ENCODE measurements at regions not wholly inside any gene's neighbourhood (a gene's known extent, or its start where the extent isn't known, plus 50 kb on each side); places are given as distances from the start of the nearest gene placed in this dataset.
"Not testable (repeated sequence)": the region's sequence is repeated elsewhere in the genome, so short reads cannot be mapped to it uniquely, and the experiment has no call there.

DNA sequence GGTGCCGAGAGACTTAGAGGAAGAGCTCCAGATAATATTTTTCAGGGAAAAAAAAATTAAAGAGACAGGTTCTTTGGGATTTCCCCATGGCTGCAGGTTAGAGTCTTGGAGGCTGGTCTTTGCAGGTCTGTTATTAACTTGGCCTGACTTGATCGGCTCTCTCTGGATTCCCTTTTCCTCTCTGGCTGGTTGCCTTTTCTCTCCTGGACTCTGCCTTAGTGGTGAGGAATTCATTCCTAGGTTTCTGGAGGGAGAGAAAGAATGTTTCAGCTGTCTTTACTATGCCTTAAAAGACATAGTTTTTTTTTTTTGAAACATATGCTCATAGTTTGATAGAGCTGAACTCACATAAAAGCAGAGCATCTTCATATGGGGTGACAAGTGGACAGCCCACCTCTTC, 336.3 kb downstream of the BMP4 start:
- H3K27ac ChIP-seq: no peak overlapping the region
- CTCF ChIA-PET: interaction anchor here (0.7 kb wide), 2 partner anchors 557 to 688 kb away, joined by 3 read pairs; no protein-coding TSS in a partner anchor
- no peak for DNase-seq (ENCODE audit: low spot score)
- TF ChIP-seq, protein P1, sequence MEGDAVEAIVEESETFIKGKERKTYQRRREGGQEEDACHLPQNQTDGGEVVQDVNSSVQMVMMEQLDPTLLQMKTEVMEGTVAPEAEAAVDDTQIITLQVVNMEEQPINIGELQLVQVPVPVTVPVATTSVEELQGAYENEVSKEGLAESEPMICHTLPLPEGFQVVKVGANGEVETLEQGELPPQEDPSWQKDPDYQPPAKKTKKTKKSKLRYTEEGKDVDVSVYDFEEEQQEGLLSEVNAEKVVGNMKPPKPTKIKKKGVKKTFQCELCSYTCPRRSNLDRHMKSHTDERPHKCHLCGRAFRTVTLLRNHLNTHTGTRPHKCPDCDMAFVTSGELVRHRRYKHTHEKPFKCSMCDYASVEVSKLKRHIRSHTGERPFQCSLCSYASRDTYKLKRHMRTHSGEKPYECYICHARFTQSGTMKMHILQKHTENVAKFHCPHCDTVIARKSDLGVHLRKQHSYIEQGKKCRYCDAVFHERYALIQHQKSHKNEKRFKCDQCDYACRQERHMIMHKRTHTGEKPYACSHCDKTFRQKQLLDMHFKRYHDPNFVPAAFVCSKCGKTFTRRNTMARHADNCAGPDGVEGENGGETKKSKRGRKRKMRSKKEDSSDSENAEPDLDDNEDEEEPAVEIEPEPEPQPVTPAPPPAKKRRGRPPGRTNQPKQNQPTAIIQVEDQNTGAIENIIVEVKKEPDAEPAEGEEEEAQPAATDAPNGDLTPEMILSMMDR (conservative IDR thresholded peaks at IDR 0.05; ENCODE audit: low read depth): no peak
- POLR2A ChIA-PET (ENCODE audit: low non-redundant PET): no interaction called here

DNA sequence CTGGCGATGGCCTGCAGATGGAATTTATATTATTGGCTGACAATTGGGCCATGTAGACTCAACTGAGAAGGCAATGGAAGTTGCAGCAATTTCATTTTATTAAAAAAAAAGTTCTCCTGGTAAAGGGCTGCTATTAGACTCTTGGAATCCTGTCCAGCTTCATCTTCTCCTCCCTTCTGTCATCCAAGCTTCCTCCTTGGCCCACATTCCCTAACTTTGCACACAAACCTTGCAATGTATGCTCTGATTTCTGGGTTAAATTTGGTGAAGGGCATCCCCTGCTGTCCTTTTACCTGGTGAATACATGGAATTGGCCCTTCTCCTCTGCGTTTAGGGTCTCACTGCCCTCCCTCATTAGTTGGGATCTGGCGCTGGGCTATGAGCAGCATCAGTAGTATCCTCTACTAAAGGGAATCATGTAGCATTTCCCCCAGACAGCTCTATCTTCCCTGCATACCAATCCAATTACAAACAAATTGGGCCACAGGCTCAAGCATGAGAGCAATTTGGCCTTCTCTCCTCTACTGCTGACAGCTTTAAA, 336.9 kb downstream of the BMP4 start:
- peak; percentile 9 for DNase-seq (ENCODE audit: low spot score)
- ChIA-PET CTCF (interaction anchor here (0.7 kb wide), 1 partner anchor 558 kb away, joined by 3 read pairs; no protein-coding TSS in a partner anchor), POLR2A (ENCODE audit: low non-redundant PET) (no interaction called here)
- TF ChIP-seq, protein P1 (conservative IDR thresholded peaks at IDR 0.05; ENCODE audit: low read depth): no peak
- H3K27ac ChIP-seq: no peak overlapping the region

DNA sequence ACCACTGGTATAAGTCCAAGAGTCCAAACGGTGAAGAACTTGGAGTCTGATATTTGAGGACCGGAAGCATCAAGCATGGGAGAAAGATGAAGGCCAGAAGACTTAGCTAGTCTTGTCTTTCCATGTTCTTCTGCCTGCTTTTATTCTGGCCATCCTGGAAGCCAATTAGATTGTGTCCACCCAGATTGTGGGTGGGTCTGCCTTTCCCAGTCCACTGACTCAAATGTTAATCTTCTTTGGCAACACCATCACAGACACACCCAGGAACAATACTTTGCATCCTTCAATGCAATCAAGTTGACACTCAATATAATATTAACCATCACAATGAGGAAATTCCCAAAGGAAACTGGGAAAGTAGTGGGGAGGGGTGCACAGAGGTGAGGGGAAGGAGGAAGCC, 340.1 kb downstream of the BMP4 start:
- H3K27ac ChIP-seq; DNase-seq (ENCODE audit: low spot score); POLR2A ChIA-PET (ENCODE audit: low non-redundant PET); CTCF ChIA-PET: not testable (repeated sequence)

DNA sequence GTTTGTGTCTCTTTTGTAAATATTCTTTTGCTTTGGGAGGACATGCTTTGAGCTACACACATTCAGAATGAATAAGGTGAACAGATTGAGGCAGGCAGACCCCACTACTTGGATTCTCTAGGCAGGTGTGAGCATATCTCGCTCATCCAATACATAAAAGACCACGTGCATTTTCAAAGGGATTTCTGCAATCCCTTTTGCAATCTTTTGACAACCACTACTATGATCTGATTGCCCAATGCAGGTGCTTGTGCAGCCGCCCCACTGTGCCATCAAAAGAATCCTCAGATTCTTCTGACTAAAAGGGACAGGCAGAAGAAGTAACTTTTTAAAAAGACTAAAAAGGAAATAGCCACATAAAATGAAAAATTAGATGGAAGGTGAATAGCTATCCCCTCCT, 341.4 kb downstream of the BMP4 start:
- ChIA-PET CTCF (no interaction called here), POLR2A (ENCODE audit: low non-redundant PET) (no interaction called here)
- H3K27ac ChIP-seq: no peak overlapping the region
- TF ChIP-seq, protein P1 (conservative IDR thresholded peaks at IDR 0.05; ENCODE audit: low read depth): no peak
- DNase-seq (ENCODE audit: low spot score): no peak

DNA sequence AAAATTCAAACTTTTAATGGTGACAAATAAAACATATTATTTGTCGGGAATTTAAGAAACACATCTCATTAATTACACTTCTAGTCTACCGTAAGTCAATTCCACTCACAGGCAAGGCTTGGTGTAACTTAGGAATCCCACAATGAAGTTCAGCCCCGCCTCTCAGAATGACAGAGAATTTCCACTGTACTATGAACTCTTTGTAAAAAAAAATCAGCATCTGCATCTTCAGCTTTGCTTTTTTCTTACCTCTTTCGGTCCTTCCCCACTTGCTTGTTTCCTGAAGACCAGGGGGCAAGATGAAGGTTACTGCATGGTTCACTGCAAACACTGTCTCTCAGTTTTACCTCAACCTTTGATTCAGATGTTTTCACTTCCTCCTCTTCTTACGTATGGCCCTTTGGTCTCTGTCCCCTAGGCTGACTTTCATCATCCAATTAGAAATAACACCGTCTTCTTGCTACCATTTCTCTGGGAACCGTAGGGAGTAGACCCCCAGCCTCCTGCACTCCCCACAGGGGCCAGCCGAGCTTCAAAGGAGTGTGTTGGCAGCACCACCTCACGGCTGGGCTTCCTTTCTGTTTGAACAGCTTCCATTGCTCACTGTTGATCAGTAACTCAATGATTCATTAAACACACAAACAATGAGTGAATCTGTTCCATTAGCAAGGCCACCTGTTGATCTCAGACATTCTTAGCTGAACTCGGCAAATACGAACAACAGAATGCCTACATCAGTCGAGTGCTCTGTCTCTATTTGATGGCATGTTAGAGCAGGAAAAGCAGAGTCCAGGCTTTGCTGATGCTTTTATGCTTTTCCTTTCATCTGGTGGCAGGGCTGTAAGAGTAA, 343.0 kb downstream of the BMP4 start:
- ChIA-PET POLR2A (ENCODE audit: low non-redundant PET) (no interaction called here), CTCF (no interaction called here)
- TF ChIP-seq, protein P1 (conservative IDR thresholded peaks at IDR 0.05; ENCODE audit: low read depth): no peak
- DNase-seq (ENCODE audit: low spot score): peak; percentile 53
- no peak overlapping the region for H3K27ac ChIP-seq

DNA sequence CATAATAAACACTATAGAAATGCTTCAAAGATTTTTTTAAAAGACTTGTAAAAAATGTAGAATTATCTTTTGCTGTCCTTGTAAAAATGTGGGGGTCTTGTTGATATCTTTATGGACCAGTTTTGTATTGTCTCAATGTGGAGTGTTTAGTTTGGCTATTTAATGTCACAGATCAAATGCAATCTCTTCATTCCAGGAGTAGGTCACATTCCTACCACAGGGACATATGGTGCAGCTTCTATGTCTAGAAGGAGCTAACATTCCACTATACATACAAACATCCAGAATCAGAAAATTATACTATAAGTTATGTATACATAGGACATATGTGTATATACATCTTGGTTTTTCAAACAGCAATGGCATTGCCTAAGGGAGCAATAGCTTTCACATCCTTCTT, 345.7 kb downstream of the BMP4 start:
- CTCF ChIA-PET: interaction anchor here (0.6 kb wide), 1 partner anchor 1723 kb away, joined by 4 read pairs; no protein-coding TSS in a partner anchor
- POLR2A ChIA-PET (ENCODE audit: low non-redundant PET): no interaction called here
- TF ChIP-seq, protein P1 (conservative IDR thresholded peaks at IDR 0.05; ENCODE audit: low read depth): no peak
- DNase-seq (ENCODE audit: low spot score): no peak
- H3K27ac ChIP-seq: no peak overlapping the region

DNA sequence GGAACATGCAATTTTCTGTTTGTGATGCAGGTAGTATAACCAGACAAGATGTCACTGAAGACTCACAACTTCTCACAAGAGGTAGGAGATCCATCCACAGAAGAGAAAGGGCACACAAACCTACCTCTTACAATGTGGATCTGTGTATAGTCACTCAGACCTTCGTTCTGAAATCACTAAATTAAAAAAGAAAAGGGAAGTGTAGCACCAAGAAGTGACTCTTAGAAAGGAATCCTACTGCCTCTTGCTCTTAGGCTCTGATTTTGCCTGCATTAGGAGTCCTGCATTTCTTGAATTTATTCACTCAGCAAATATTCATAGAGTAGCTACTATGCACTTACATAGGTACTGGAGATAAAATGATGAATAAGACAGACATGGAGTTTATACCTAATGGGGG, 347.6 kb downstream of the BMP4 start:
- DNase-seq (ENCODE audit: low spot score): no peak
- POLR2A ChIA-PET (ENCODE audit: low non-redundant PET): no interaction called here
- CTCF ChIA-PET: interaction anchor here (0.6 kb wide), 1 partner anchor 61 kb away, joined by 3 read pairs; no protein-coding TSS in a partner anchor
- no peak overlapping the region for H3K27ac ChIP-seq
- TF ChIP-seq, protein P1 (conservative IDR thresholded peaks at IDR 0.05; ENCODE audit: low read depth): no peak
